Testis (tissue), 2 donors: ENCODE measurements at regions not wholly inside any gene's neighbourhood (a gene's known extent, or its start where the extent isn't known, plus 50 kb on each side); places are given as distances from the start of the nearest gene placed in this dataset.

Source experiments
- DNase-seq: peaks from one replicate; pipeline ENCODE4 v3.0.0-alpha.2; 2019
- H3K27ac ChIP-seq, 2 donors: fragments of 200-600 bp; sonication (generic); one replicate each; pipeline ENCODE4 v1.5.1; 2019
- H3K27me3 ChIP-seq: fragments of 200-600 bp; sonication (generic); one replicate; pipeline ENCODE4 v1.5.1; 2019
- H3K36me3 ChIP-seq: fragments of 200-600 bp; sonication (generic); one replicate; pipeline ENCODE4 v1.5.1; 2017; ENCODE audit warnings: low read depth; ENCODE audit errors: missing control alignments
- H3K4me1 ChIP-seq: fragments of 200-600 bp; sonication (generic); one replicate; pipeline ENCODE4 v1.5.1; 2019
- H3K4me3 ChIP-seq, 2 donors: fragments of 200-600 bp; sonication (generic); one replicate each; pipeline ENCODE4 v1.5.1; 2017 to 2019
- H3K9me3 ChIP-seq: fragments of 200-600 bp; sonication (generic); one replicate; pipeline ENCODE4 v1.5.1; 2017
- CTCF ChIP-seq, 3 experiments: fragments of 450-650 bp in 2 of 3; fragments of 200-600 bp in 1 of 3; sonication (generic) in 1 of 3; IDR thresholded peaks; one replicate each; pipeline ENCODE4 v1.5.1; 2016 to 2019; ENCODE audit warnings: antibody characterized with exemption in 3 of 3, mild to moderate bottlenecking in 2 of 3, moderate library complexity in 1 of 3
- POLR2A ChIP-seq: fragments of 450-650 bp; IDR thresholded peaks from one replicate; pipeline ENCODE4 v1.6.1; 2017; ENCODE audit warnings: antibody characterized with exemption, mild to moderate bottlenecking, moderate library complexity
- WGBS, 2 donors: methylation state at CpG; one replicate each; pipeline ENCODE4 v1.1.5; 2018; 5-methylcytosine and 5-hydroxymethylcytosine counted together
- intact Hi-C: fragments of 100-400 bp; cut with DNase I; formaldehyde crosslinking; loops from one replicate; pipeline ENCODE4 v1.15.1; 2023; ENCODE audit warnings: low total_unique reads

GRCh38 chr1:209375097-209375496, 208.4 kb upstream of the CAMK1G start:
- no peaks in the 10 kb centered on the region for H3K27me3 ChIP-seq
- TF ChIP-seq POLR2A (no peak), CTCF (IDR thresholded peaks at IDR 0.05) (no peak)
- no peak for DNase-seq
- H3K9me3 ChIP-seq = no peaks in the 10 kb centered on the region
- no peaks in the 10 kb centered on the region for H3K36me3 ChIP-seq
- H3K4me3 ChIP-seq = no peak overlapping the region
- intact Hi-C loops = no loop called here
- H3K4me1 ChIP-seq = no peaks in the 10 kb centered on the region
- H3K27ac ChIP-seq = no peak overlapping the region
- WGBS, 2 donors = 75 to 83% methylated on average over 5 of the region's 5 CpGs

GRCh38 chr1:209375671-209376365, 207.7 kb upstream of the CAMK1G start:
- Histone ChIP-seq H3K4me3 (no peak overlapping the region), H3K9me3 (no peaks in the 10 kb centered on the region), H3K36me3 (no peaks in the 10 kb centered on the region), H3K4me1 (no peaks in the 10 kb centered on the region), H3K27ac (no peak overlapping the region), H3K27me3 (no peaks in the 10 kb centered on the region)
- no peak for DNase-seq
- intact Hi-C loops = no loop called here
- 83 to 89% methylated on average over 2 of the region's 2 CpGs for WGBS, 2 donors
- TF ChIP-seq CTCF (IDR thresholded peaks at IDR 0.05) (no peak), POLR2A (no peak)

GRCh38 chr1:209376774-209377173, 206.7 kb upstream of the CAMK1G start:
- Histone ChIP-seq H3K27ac (no peak overlapping the region), H3K36me3 (no peaks in the 10 kb centered on the region), H3K4me1 (no peaks in the 10 kb centered on the region), H3K27me3 (no peaks in the 10 kb centered on the region), H3K4me3 (no peak overlapping the region), H3K9me3 (no peaks in the 10 kb centered on the region)
- no peak for DNase-seq
- TF ChIP-seq CTCF (IDR thresholded peaks at IDR 0.05) = no peak
- TF ChIP-seq POLR2A = no peak
- intact Hi-C loops = no loop called here

GRCh38 chr1:209377995-209378394, 205.5 kb upstream of the CAMK1G start:
- H3K36me3 ChIP-seq = no peaks in the 10 kb centered on the region
- H3K4me1 ChIP-seq = no peaks in the 10 kb centered on the region
- intact Hi-C loops = no loop called here
- TF ChIP-seq CTCF (IDR thresholded peaks at IDR 0.05) (no peak), POLR2A (no peak)
- WGBS, 2 donors = 83 to 93% methylated on average over 2 of the region's 2 CpGs
- DNase-seq = no peak
- H3K27ac ChIP-seq = no peak overlapping the region
- no peaks in the 10 kb centered on the region for H3K9me3 ChIP-seq
- H3K27me3 ChIP-seq = no peaks in the 10 kb centered on the region
- no peak overlapping the region for H3K4me3 ChIP-seq

GRCh38 chr1:209379280-209379679, 204.2 kb upstream of the CAMK1G start:
- intact Hi-C loops = no loop called here
- Histone ChIP-seq H3K27ac (no peak overlapping the region), H3K9me3 (no peaks in the 10 kb centered on the region), H3K4me3 (no peak overlapping the region), H3K27me3 (no peaks in the 10 kb centered on the region), H3K36me3 (no peaks in the 10 kb centered on the region), H3K4me1 (no peaks in the 10 kb centered on the region)
- 83 to 85% methylated on average over 1 of the region's 1 CpG for WGBS, 2 donors
- no peak for DNase-seq
- TF ChIP-seq POLR2A = no peak
- no peak for TF ChIP-seq CTCF (IDR thresholded peaks at IDR 0.05)
